ENCODE measurements at regions not wholly inside any gene's neighbourhood (a gene's known extent, or its start where the extent isn't known, plus 50 kb on each side); places are given as distances from the start of the nearest gene placed in this dataset.

- Histone ChIP-seq H3K36me3 (no peaks in the 10 kb centered on the region), H3K9me3 (no peaks in the 10 kb centered on the region), H3K4me3 (no peak overlapping the region), H3K27ac (peak overlapping the region; percentile 85), H3K4me1 (peaks cover 6% of the 10 kb centered on the region), H3K27me3 (no peaks in the 10 kb centered on the region)
- no peak for TF ChIP-seq POLR2AphosphoS5 (IDR thresholded peaks at IDR 0.05; ENCODE audit: insufficient read depth in 1 of 2, low read depth in 1 of 2)
- no peak for TF ChIP-seq POLR2A (IDR thresholded peaks at IDR 0.05)
- TF ChIP-seq CTCF (IDR thresholded peaks at IDR 0.05) = no peak
- intact Hi-C loops (cut with DNase I) = no loop called here
- DNase-seq (ENCODE audit: extremely low spot score in 2 of 2) = no peak
These were observed 189.0 kb upstream of the SOX4 start for GRCh38 chr6:21404577-21404976.

- no peaks in the 10 kb centered on the region for H3K27me3 ChIP-seq
- TF ChIP-seq POLR2A (IDR thresholded peaks at IDR 0.05) = no peak
- no peak for TF ChIP-seq POLR2AphosphoS5 (IDR thresholded peaks at IDR 0.05; ENCODE audit: insufficient read depth in 1 of 2, low read depth in 1 of 2)
- TF ChIP-seq CTCF (IDR thresholded peaks at IDR 0.05) = no peak
- no peak overlapping the region for H3K27ac ChIP-seq
- peaks cover 6% of the 10 kb centered on the region for H3K4me1 ChIP-seq
- DNase-seq (ENCODE audit: extremely low spot score in 2 of 2) = no peak
- H3K9me3 ChIP-seq = no peaks in the 10 kb centered on the region
- no peaks in the 10 kb centered on the region for H3K36me3 ChIP-seq
- intact Hi-C loops (cut with DNase I) = no loop called here
- no peak overlapping the region for H3K4me3 ChIP-seq
These were observed 187.2 kb upstream of the SOX4 start for GRCh38 chr6:21406316-21406715.

GRCh38 chr6:21409231-21409630, 184.3 kb upstream of the SOX4 start:
- DNase-seq (ENCODE audit: extremely low spot score in 2 of 2) = no peak
- H3K27me3 ChIP-seq = no peaks in the 10 kb centered on the region
- H3K36me3 ChIP-seq = no peaks in the 10 kb centered on the region
- H3K9me3 ChIP-seq = no peaks in the 10 kb centered on the region
- intact Hi-C loops (cut with DNase I) = no loop called here
- no peak overlapping the region for H3K27ac ChIP-seq
- no peaks in the 10 kb centered on the region for H3K4me1 ChIP-seq
- TF ChIP-seq POLR2A (IDR thresholded peaks at IDR 0.05) (no peak), CTCF (IDR thresholded peaks at IDR 0.05) (no peak)
- no peak overlapping the region for H3K4me3 ChIP-seq

GRCh38 chr6:21413428-21413827, 180.1 kb upstream of the SOX4 start:
- no peak overlapping the region for H3K27ac ChIP-seq
- H3K4me3 ChIP-seq = no peak overlapping the region
- H3K27me3 ChIP-seq = no peaks in the 10 kb centered on the region
- no peaks in the 10 kb centered on the region for H3K36me3 ChIP-seq
- no peak for DNase-seq (ENCODE audit: extremely low spot score in 2 of 2)
- H3K4me1 ChIP-seq = no peaks in the 10 kb centered on the region
- no peaks in the 10 kb centered on the region for H3K9me3 ChIP-seq
- intact Hi-C loops (cut with DNase I) = no loop called here
- TF ChIP-seq POLR2A (IDR thresholded peaks at IDR 0.05) = no peak
- TF ChIP-seq POLR2AphosphoS5 (IDR thresholded peaks at IDR 0.05; ENCODE audit: insufficient read depth in 1 of 2, low read depth in 1 of 2) = no peak
- no peak for TF ChIP-seq CTCF (IDR thresholded peaks at IDR 0.05)

GRCh38 chr6:21414065-21414464, 179.5 kb upstream of the SOX4 start:
- H3K9me3 ChIP-seq = no peaks in the 10 kb centered on the region
- TF ChIP-seq CTCF (IDR thresholded peaks at IDR 0.05) = no peak
- no peak for TF ChIP-seq POLR2A (IDR thresholded peaks at IDR 0.05)
- no peak for TF ChIP-seq POLR2AphosphoS5 (IDR thresholded peaks at IDR 0.05; ENCODE audit: insufficient read depth in 1 of 2, low read depth in 1 of 2)
- intact Hi-C loops (cut with DNase I) = no loop called here
- H3K36me3 ChIP-seq = no peaks in the 10 kb centered on the region
- no peaks in the 10 kb centered on the region for H3K4me1 ChIP-seq
- peak overlapping the region; percentile 1 for H3K27ac ChIP-seq
- no peaks in the 10 kb centered on the region for H3K27me3 ChIP-seq
- no peak for DNase-seq (ENCODE audit: extremely low spot score in 2 of 2)
- no peak overlapping the region for H3K4me3 ChIP-seq
